NT2/D1 (cell line): ENCODE measurements at regions not wholly inside any gene's neighbourhood (a gene's known extent, or its start where the extent isn't known, plus 50 kb on each side); places are given as distances from the start of the nearest gene placed in this dataset.

Experiments
- DNase-seq: peaks from one replicate; pipeline ENCODE4 v3.0.0-alpha.2; 2011; ENCODE audit warnings: low read depth, low spot score
- H3K27me3 ChIP-seq: 2 replicates; pipeline ENCODE4 v1.6.0; 2011; ENCODE audit warnings: mild to moderate bottlenecking; ENCODE audit not compliant: insufficient read length, insufficient read depth
- H3K36me3 ChIP-seq: 2 replicates; pipeline ENCODE4 v1.6.1; 2011; ENCODE audit warnings: mild to moderate bottlenecking, low read length, mixed read lengths; ENCODE audit not compliant: insufficient read depth, insufficient read length
- H3K4me1 ChIP-seq: 2 replicates; pipeline ENCODE4 v1.5.1; 2011; ENCODE audit not compliant: insufficient read depth, insufficient read length
- H3K4me3 ChIP-seq: 2 replicates; pipeline ENCODE4 v1.5.1; 2011; ENCODE audit warnings: low read depth; ENCODE audit not compliant: insufficient read length
- H3K9ac ChIP-seq: 2 replicates; pipeline ENCODE4 v1.6.0; 2011; ENCODE audit warnings: low read depth; ENCODE audit not compliant: insufficient read length
- H3K9me3 ChIP-seq: 2 replicates; pipeline ENCODE4 v1.5.1; 2011; ENCODE audit warnings: mild to moderate bottlenecking, low read length; ENCODE audit not compliant: insufficient read depth
- SUZ12 ChIP-seq: IDR thresholded peaks from 2 replicates; pipeline ENCODE4 v1.6.1; 2011; ENCODE audit not compliant: insufficient read length, insufficient read depth; ENCODE audit errors: extremely low read depth
- YY1 ChIP-seq: IDR thresholded peaks from 2 replicates; pipeline ENCODE4 v1.6.1; 2011; ENCODE audit not compliant: insufficient read length, insufficient read depth
- ZNF274 ChIP-seq: IDR thresholded peaks from 2 replicates; pipeline ENCODE4 v1.6.1; 2011; ENCODE audit warnings: mild to moderate bottlenecking, low read depth, low read length

- Histone ChIP-seq H3K36me3 (no peaks in the 10 kb centered on the region), H3K9ac (no peak overlapping the region), H3K4me3 (no peak overlapping the region), H3K27me3 (no peaks in the 10 kb centered on the region), H3K9me3 (peaks cover 6% of the 10 kb centered on the region; the same call in 1 of the 2 replicates), H3K4me1 (no peaks in the 10 kb centered on the region)
- no peak for DNase-seq
- TF ChIP-seq ZNF274 (no peak), YY1 (no peak), SUZ12 (no peak)
Measured at GRCh38 chr2:48161628-48162027, 152.9 kb upstream of the FOXN2 start.

- DNase-seq, result no peak
- Histone ChIP-seq H3K36me3 (no peaks in the 10 kb centered on the region), H3K27me3 (no peaks in the 10 kb centered on the region), H3K4me1 (no peaks in the 10 kb centered on the region), H3K9ac (no peak overlapping the region), H3K4me3 (no peak overlapping the region), H3K9me3 (peaks cover 6% of the 10 kb centered on the region; the same call in 1 of the 2 replicates)
- no peak for TF ChIP-seq ZNF274
- no peak for TF ChIP-seq YY1
- no peak for TF ChIP-seq SUZ12
Measured at GRCh38 chr2:48162742-48163141, 151.7 kb upstream of the FOXN2 start.

DNA sequence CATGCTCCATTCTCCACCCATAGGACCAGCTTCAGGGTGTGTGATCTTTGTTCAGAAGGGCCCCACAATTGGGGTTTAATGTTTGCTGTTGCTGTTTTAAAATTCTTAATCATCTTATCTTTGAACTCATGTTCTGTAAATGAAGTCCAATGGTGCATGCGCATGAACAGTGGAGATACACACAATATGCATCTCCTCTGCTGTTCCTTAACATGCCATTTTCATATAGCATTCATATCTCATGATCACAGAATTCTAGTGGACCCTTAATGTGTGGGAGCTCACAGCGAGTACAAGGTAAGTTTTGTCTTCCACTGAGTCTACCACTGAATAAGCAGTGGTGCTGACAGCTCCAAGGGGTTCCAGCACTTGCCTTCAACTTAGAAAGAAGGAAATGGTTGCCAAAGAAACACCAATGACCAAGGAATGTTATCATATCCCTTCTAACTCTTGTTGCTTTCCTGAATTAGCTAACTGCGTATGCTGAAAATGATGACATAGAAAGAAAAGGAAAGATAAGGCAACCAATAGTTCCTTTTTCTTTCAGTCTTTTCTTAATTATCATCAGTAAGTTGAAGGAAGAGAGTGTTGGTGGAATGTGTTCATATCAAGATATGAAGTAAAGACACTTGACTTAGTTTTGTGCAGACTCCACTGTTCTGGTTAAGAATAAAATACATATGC is 149.3 kb upstream of the FOXN2 start:
- H3K4me3 ChIP-seq, result no peak overlapping the region
- no peaks in the 10 kb centered on the region for H3K9me3 ChIP-seq
- no peak overlapping the region for H3K9ac ChIP-seq
- DNase-seq, result no peak
- no peak for TF ChIP-seq SUZ12
- no peak for TF ChIP-seq YY1
- TF ChIP-seq ZNF274, result no peak
- no peaks in the 10 kb centered on the region for H3K27me3 ChIP-seq
- H3K4me1 ChIP-seq, result no peaks in the 10 kb centered on the region
- H3K36me3 ChIP-seq, result no peaks in the 10 kb centered on the region

GRCh38 chr2:48169141-48169592 is 145.3 kb upstream of the FOXN2 start:
- no peak overlapping the region for H3K9ac ChIP-seq
- TF ChIP-seq YY1, result no peak
- TF ChIP-seq SUZ12, result no peak
- TF ChIP-seq ZNF274, result no peak
- DNase-seq, result no peak
- H3K4me1 ChIP-seq, result no peaks in the 10 kb centered on the region
- H3K9me3 ChIP-seq, result no peaks in the 10 kb centered on the region
- H3K4me3 ChIP-seq, result no peak overlapping the region
- no peaks in the 10 kb centered on the region for H3K27me3 ChIP-seq
- H3K36me3 ChIP-seq, result no peaks in the 10 kb centered on the region

GRCh38 chr2:48170281-48170680 is 144.2 kb upstream of the FOXN2 start:
- Histone ChIP-seq H3K9ac (no peak overlapping the region), H3K4me3 (no peak overlapping the region), H3K9me3 (no peaks in the 10 kb centered on the region), H3K4me1 (no peaks in the 10 kb centered on the region), H3K36me3 (no peaks in the 10 kb centered on the region), H3K27me3 (no peaks in the 10 kb centered on the region)
- DNase-seq, result no peak
- no peak for TF ChIP-seq YY1

DNA sequence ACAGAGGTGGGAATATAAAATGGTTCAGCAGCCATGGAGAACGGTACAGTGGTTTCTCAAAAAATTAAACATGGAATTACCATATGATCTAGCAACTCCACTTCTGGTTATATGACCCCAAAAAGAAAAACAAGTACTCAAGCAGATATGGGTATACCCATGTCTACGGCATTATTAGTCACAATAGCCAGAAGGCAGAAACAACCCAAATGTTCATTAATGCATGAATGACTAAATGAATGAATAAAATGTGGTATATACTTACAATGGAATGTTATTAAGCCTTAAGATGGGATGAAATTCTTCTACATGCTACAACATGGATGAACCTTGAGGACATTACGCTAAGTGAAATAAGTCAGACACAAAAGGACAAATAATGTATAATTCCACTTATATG is 141.3 kb upstream of the FOXN2 start:
- H3K4me3 ChIP-seq, result no peak overlapping the region
- H3K36me3 ChIP-seq, result no peaks in the 10 kb centered on the region
- no peaks in the 10 kb centered on the region for H3K9me3 ChIP-seq
- TF ChIP-seq ZNF274, result no peak
- no peak for TF ChIP-seq YY1
- TF ChIP-seq SUZ12, result no peak
- H3K4me1 ChIP-seq, result no peaks in the 10 kb centered on the region
- no peak for DNase-seq
- H3K27me3 ChIP-seq, result no peaks in the 10 kb centered on the region
- no peak overlapping the region for H3K9ac ChIP-seq

DNA sequence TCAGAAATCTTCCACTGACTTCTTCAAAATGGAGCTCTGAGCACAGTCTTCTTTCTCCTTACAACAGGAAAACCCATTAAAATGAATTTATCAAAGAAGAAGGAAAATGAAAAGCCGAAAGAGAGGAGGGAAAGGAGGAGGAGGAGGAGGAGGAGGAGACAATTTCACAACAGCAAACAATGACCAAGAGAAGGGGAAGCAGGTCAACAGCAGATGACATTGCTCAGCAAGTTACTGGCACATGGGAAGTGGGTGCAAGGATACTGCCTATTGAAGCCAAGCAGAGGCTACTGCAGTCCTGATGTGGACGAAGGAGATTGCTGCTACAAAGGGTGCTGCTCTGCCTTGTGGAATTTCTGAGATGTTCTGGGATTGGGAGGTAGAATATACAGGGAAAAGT is 140.0 kb upstream of the FOXN2 start:
- no peaks in the 10 kb centered on the region for H3K36me3 ChIP-seq
- no peaks in the 10 kb centered on the region for H3K27me3 ChIP-seq
- no peak overlapping the region for H3K4me3 ChIP-seq
- no peak overlapping the region for H3K9ac ChIP-seq
- TF ChIP-seq YY1 (no peak), ZNF274 (no peak), SUZ12 (no peak)
- no peak for DNase-seq
- no peaks in the 10 kb centered on the region for H3K4me1 ChIP-seq
- peaks cover 8% of the 10 kb centered on the region; the same call in 1 of the 2 replicates for H3K9me3 ChIP-seq
